ENCODE measurements at regions not wholly inside any gene's neighbourhood (a gene's known extent, or its start where the extent isn't known, plus 50 kb on each side); places are given as distances from the start of the nearest gene placed in this dataset.

- TF ChIP-seq CTCF (conservative IDR thresholded peaks at IDR 0.05) = no peak
- TF ChIP-seq EZH2 (IDR thresholded peaks at IDR 0.05; ENCODE audit: low read depth) = no peak
Measured at GRCh38 chr13:42685751-42686150, 95.6 kb upstream of the FAM216B start.
